PC-9 (cell line): ENCODE measurements at regions not wholly inside any gene's neighbourhood (a gene's known extent, or its start where the extent isn't known, plus 50 kb on each side); places are given as distances from the start of the nearest gene placed in this dataset.

Experiments used
- CTCF ChIP-seq: fragments of 200-600 bp; sonication (generic); conservative IDR thresholded peaks from 2 replicates; pipeline ENCODE4 v1.6.1; 2017; ENCODE audit warnings: mixed run types, antibody characterized with exemption, mild to moderate bottlenecking, moderate library complexity
- EZH2 ChIP-seq: fragments of 200-600 bp; sonication (generic); IDR thresholded peaks from 2 replicates; pipeline ENCODE4 v1.8.0; 2017; ENCODE audit warnings: antibody characterized with exemption, low read depth

GRCh38 chr22:44386386-44387035 is 73.8 kb upstream of the SHISAL1 start:
- TF ChIP-seq CTCF (no peak), EZH2 (no peak)
